OCI-LY3 (cell line): ENCODE measurements at regions not wholly inside any gene's neighbourhood (a gene's known extent, or its start where the extent isn't known, plus 50 kb on each side); places are given as distances from the start of the nearest gene placed in this dataset.
"Not testable (repeated sequence)": the region's sequence is repeated elsewhere in the genome, so short reads cannot be mapped to it uniquely, and the experiment has no call there.

Experiments
- H2AFZ ChIP-seq: fragments of 200-600, 300-600 bp; shearing (Covaris generic); 2 replicates; pipeline ENCODE4 v1.6.0; 2014; ENCODE audit warnings: antibody characterized with exemption, low read depth, low read length
- H3K27ac ChIP-seq: fragments of 200-600, 300-600 bp; sonication (generic); 2 replicates; pipeline ENCODE4 v1.5.1; 2014; ENCODE audit warnings: mild to moderate bottlenecking, low read length, moderate library complexity, mixed read lengths
- H3K27me3 ChIP-seq: fragments of 200-600, 300-600 bp; sonication (generic); 2 replicates; pipeline ENCODE4 v1.6.1; 2014; ENCODE audit warnings: low read depth, low read length, mixed read lengths
- H3K36me3 ChIP-seq: fragments of 200-600, 300-600 bp; sonication (generic); replicated peaks from 2 replicates; pipeline ENCODE3; 2014; ENCODE audit warnings: low read depth, low read length, mixed read lengths
- H3K4me1 ChIP-seq: fragments of 300-600, 200-600 bp; sonication (generic); 2 replicates; pipeline ENCODE4 v1.6.1; 2014; ENCODE audit warnings: low read length, mixed read lengths
- H3K4me2 ChIP-seq: fragments of 200-600, 300-600 bp; sonication (generic); 2 replicates; pipeline ENCODE4 v1.6.1; 2014; ENCODE audit warnings: low read length, mixed read lengths
- H3K4me3 ChIP-seq: fragments of 300-600, 200-600 bp; sonication (generic); 2 replicates; pipeline ENCODE4 v1.5.1; 2014; ENCODE audit warnings: antibody characterized with exemption, mild to moderate bottlenecking, low read length, moderate library complexity
- H3K79me2 ChIP-seq: fragments of 300-600, 200-600 bp; shearing (Covaris generic); 2 replicates; pipeline ENCODE4 v1.6.1; 2014; ENCODE audit warnings: mild to moderate bottlenecking, low read length, mixed read lengths
- H3K9ac ChIP-seq: fragments of 300-600, 200-600 bp; shearing (Covaris generic); 2 replicates; pipeline ENCODE4 v1.6.0; 2014; ENCODE audit warnings: mild to moderate bottlenecking, low read length, moderate library complexity
- H3K9me3 ChIP-seq: fragments of 200-600, 300-600 bp; shearing (Covaris generic); 2 replicates; pipeline ENCODE4 v1.6.1; 2014; ENCODE audit warnings: low read length, mixed read lengths; ENCODE audit not compliant: insufficient read depth
- H4K20me1 ChIP-seq: fragments of 200-600, 300-600 bp; sonication (generic); 2 replicates; pipeline ENCODE4 v1.6.1; 2016; ENCODE audit warnings: low read length, mixed read lengths; ENCODE audit not compliant: insufficient read depth
- CTCF ChIP-seq: fragments of 200-600, 300-600 bp; sonication (generic); IDR thresholded peaks from 2 replicates; pipeline ENCODE4 v1.5.1; 2014; ENCODE audit warnings: antibody characterized with exemption, low read length, low read depth
- EZH2phosphoT487 ChIP-seq: fragments of 200-600 bp; shearing (Covaris generic); IDR thresholded peaks from 2 replicates; pipeline ENCODE4 v1.6.1; 2018; ENCODE audit warnings: antibody characterized with exemption, mixed run types, low read depth

GRCh38 chr16:47826070-47826469 is 329.7 kb downstream of the ABCC12 start:
- Histone ChIP-seq H3K4me2 (no peak overlapping the region), H3K27me3 (no peaks in the 10 kb centered on the region), H3K4me1 (no peaks in the 10 kb centered on the region), H3K9ac (no peak overlapping the region), H3K36me3 (no peaks in the 10 kb centered on the region), H3K9me3 (no peaks in the 10 kb centered on the region), H3K27ac (no peak overlapping the region), H3K79me2 (no peaks in the 10 kb centered on the region), H3K4me3 (no peak overlapping the region), H4K20me1 (no peaks in the 10 kb centered on the region), H2AFZ (no peak overlapping the region)
- TF ChIP-seq CTCF (no peak), EZH2phosphoT487 (no peak)

GRCh38 chr16:47817048-47817447 is 338.7 kb downstream of the ABCC12 start:
- Histone ChIP-seq H3K4me1 (no peaks in the 10 kb centered on the region), H3K4me3 (no peak overlapping the region), H4K20me1 (no peaks in the 10 kb centered on the region), H3K79me2 (no peaks in the 10 kb centered on the region), H2AFZ (no peak overlapping the region), H3K27me3 (no peaks in the 10 kb centered on the region), H3K9me3 (no peaks in the 10 kb centered on the region), H3K27ac (no peak overlapping the region), H3K4me2 (no peak overlapping the region), H3K9ac (no peak overlapping the region), H3K36me3 (no peaks in the 10 kb centered on the region)
- no peak for TF ChIP-seq CTCF
- TF ChIP-seq EZH2phosphoT487: no peak

GRCh38 chr16:47816511-47816910 is 339.3 kb downstream of the ABCC12 start:
- H3K79me2 ChIP-seq: no peaks in the 10 kb centered on the region
- H3K4me1 ChIP-seq: no peaks in the 10 kb centered on the region
- TF ChIP-seq CTCF (no peak), EZH2phosphoT487 (no peak)

GRCh38 chr16:47815655-47816054 is 340.1 kb downstream of the ABCC12 start:
- Histone ChIP-seq H3K4me2 (no peak overlapping the region), H3K36me3 (no peaks in the 10 kb centered on the region), H3K4me3 (no peak overlapping the region), H3K9ac (no peak overlapping the region), H4K20me1 (no peaks in the 10 kb centered on the region), H3K27me3 (no peaks in the 10 kb centered on the region), H3K9me3 (no peaks in the 10 kb centered on the region), H3K79me2 (no peaks in the 10 kb centered on the region), H2AFZ (no peak overlapping the region), H3K4me1 (no peaks in the 10 kb centered on the region), H3K27ac (no peak overlapping the region)
- TF ChIP-seq CTCF (no peak), EZH2phosphoT487 (no peak)

More at GRCh38 chr16:47816511-47816910, 339.3 kb downstream of the ABCC12 start:
- H3K27me3 ChIP-seq: no peaks in the 10 kb centered on the region
- no peak overlapping the region for H3K27ac ChIP-seq
- no peak overlapping the region for H2AFZ ChIP-seq
- H4K20me1 ChIP-seq: no peaks in the 10 kb centered on the region
- H3K4me2 ChIP-seq: no peak overlapping the region
- H3K36me3 ChIP-seq: no peaks in the 10 kb centered on the region
- H3K9ac ChIP-seq: no peak overlapping the region
- H3K4me3 ChIP-seq: no peak overlapping the region
- no peaks in the 10 kb centered on the region for H3K9me3 ChIP-seq

GRCh38 chr16:47811758-47812157 is 344.0 kb downstream of the ABCC12 start:
- not testable (repeated sequence) for H4K20me1 ChIP-seq

More at GRCh38 chr16:47811758-47812157, 344.0 kb downstream of the ABCC12 start:
- not testable (repeated sequence) for H3K36me3 ChIP-seq, H3K4me2 ChIP-seq, H3K4me3 ChIP-seq, H3K27me3 ChIP-seq, H3K9me3 ChIP-seq, H3K27ac ChIP-seq, H3K9ac ChIP-seq, H2AFZ ChIP-seq, H3K4me1 ChIP-seq, H3K79me2 ChIP-seq
